Fibroblast of skin of left biceps (primary cell): ENCODE measurements at regions not wholly inside any gene's neighbourhood (a gene's known extent, or its start where the extent isn't known, plus 50 kb on each side); places are given as distances from the start of the nearest gene placed in this dataset.
"Not testable (repeated sequence)": the region's sequence is repeated elsewhere in the genome, so short reads cannot be mapped to it uniquely, and the experiment has no call there.

Source experiments
- DNase-seq, 2 experiments: peaks; one replicate each; pipeline ENCODE4 v3.0.0-alpha.2; 2013; ENCODE audit warnings: low read depth in 2 of 2

DNA sequence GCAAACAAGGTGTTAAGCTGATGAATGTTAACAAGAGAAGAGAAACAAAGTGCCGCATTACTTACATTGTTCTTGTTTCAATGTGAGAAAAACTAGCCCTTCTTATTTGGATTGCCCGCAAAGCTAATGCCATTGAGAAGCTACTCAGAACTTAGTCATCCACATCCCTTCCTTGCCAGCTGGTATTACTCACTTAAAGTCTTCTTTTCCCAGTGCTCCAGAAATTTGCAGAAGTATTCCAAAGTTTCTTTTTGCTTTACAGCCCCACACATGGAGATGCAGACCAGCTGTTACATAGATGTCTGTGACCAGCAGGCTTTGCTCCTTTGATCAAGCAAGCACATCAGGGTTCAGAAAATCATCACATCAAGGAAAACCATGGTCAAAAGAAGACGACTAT, 529.0 kb downstream of the TBC1D32 start:
- no peak for DNase-seq

GRCh38 chr6:120804612-120805011, 529.7 kb downstream of the TBC1D32 start:
- DNase-seq: no peak

DNA sequence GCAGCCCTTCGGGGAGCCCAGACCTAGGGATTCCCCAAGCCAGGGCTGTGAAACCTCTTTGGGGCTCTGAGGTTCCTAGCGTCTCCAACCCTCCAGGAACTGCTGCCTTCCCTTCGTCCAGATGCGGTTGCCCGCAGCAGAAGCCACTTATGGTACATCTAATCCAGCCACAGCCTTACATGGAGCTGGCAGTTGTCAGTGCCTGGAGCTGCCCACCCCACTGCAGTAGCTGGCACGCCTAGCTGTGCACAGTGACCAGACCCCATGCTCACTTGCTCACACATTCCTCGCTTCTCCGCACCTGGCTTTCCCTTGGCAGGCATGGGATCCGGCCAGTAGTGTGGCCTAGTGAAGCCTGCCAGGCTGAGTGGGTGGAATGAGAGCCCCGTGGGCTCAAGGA, 547.6 kb downstream of the TBC1D32 start:
- no peak for DNase-seq

DNA sequence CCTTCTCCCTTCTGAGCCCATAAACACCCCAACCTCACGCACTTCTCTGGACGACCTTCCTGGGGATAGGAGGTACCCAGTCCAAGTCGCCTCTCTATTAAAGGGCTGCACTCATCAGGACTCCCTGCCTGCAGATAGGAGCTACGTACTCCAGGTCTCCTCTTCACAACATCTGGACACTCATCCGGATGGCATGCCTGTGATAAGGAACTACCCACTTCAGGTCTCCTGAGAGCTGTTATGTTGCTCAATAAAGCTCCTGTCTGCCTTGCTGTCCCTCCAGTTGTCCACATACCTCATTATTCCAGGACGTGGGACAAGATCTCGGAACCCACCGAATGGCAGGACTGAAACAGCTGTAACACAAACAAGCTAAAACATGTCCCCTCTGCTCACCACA, 548.0 kb downstream of the TBC1D32 start:
- DNase-seq: no peak

DNA sequence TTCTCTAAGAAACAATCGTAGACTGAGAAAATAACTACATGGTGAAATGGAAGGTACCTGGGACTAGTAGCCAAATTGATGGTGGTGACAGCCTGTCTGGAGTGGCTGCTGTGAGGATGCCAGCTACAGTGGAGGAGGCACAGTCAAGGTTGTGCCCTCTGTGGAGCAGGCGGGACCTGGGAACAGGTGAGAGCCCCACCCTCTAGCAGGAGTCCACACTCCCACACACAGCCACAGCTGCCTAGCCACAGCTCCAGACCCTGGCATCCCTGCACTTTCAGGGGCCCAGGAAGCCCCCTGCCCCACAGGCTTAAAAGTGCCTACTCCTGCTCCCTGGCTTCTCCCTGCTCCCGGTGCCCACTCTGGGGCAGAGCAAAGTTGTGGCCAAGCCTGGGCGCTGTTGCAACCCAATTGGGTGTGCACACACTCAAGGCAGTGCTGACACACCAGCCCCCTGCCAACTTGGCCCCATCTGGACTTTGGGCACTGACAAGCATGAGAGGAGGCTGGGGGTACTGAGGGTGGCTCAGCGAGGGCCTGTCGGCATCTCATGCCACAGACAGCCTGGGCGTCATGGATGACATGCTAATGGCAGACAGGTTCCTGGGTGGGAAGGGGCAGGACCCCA, 548.7 kb downstream of the TBC1D32 start:
- no peak for DNase-seq

DNA sequence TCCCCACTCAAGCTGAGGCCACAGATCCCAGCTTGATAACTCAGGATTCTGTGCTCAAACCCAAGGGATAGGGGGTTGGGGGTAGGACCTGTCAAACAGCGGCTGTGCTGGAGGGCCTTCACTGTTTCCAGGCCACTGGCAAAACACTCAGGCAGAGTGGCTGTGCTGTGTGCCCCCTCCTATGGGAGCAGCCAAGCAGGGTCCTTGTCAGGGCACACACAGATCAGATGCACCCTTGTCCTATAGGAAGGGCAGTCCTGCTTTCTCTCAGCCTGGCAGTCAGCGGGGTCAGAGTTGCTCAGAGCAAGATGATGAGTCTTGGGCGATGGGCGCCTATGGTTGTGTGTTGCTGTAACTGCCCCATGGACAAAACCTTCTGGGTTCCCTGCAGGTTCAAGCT, 554.8 kb downstream of the TBC1D32 start:
- no peak for DNase-seq

GRCh38 chr6:120775698-120776097, 558.6 kb downstream of the TBC1D32 start:
- DNase-seq: no peak

DNA sequence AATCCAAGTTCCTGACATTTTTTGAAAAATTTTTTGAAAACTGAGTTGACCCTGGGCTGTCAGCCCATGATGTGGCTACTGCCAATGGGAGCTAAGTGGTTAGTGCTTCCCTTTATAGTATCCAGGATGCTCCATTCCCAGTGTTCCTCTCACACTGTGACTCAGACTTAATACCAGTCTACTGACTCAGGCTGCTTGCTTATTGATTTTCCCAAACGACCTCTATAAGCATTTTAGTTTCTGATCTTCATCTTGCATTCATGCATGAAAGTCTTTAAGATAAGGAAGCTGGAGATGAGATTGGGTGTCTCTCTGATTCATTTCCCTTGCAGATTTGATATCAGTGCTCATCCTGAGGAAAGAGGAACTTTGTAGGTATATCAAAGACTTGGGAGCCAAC, 560.0 kb downstream of the TBC1D32 start:
- DNase-seq: peak; percentile 4 to 9

DNA sequence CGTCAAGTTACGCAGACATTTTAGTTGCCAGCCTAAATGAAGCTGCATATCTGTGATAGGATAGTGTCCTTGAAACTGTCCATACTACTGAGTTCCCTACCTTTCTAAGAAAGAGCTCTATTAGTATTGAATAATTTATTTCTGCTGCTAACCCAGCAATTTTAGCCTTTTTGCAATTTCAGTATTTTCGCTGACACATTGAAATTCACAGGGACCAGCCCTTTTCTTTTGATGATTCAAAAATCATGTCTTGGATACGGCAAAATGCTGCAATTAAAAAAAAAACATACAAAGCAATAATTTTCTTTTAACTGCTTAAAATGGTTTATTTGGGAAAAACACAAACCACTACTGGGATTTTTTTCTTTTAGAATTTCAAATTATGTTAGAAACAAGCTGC, 563.3 kb downstream of the TBC1D32 start:
- no peak for DNase-seq

DNA sequence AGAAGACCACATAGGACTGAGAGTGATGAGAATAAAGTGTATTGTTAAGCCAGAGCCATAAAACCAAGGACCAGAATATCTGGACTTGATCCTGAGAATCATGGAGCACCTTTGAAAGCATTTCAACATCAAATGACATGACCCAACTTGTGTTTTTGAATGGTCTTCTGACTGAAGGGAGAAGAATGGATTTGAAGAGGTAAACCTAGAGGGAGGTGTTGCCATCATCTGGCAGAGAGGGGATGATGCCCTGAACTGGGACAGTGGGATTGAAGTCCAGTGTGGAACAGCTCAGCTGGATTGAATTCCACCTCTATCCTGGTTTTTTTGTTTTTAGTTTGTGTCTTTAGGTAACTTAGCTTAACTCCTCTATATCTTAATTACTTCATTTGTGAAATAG, 570.0 kb downstream of the TBC1D32 start:
- no peak for DNase-seq

DNA sequence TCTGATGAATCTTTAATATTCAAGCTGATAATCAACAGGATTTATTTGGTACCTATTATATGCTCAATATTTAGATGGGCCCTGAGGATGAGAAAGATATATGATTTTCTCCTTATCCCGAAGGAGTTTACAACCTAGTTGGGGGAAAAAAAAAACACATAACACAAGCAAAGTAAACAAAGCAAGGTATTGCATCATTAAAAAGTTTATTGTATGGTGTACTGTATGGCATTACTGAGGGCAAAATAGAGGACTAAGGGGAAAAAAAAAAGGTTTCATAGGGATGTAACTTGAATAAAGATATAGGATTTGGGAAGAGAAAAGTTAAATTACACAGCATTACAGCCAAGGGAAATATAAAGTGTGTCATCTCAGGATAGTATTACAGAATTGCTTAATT, 574.7 kb downstream of the TBC1D32 start:
- no peak for DNase-seq

- not testable (repeated sequence) for DNase-seq
Observed at GRCh38 chr6:120748574-120748973, 585.7 kb downstream of the TBC1D32 start.

DNA sequence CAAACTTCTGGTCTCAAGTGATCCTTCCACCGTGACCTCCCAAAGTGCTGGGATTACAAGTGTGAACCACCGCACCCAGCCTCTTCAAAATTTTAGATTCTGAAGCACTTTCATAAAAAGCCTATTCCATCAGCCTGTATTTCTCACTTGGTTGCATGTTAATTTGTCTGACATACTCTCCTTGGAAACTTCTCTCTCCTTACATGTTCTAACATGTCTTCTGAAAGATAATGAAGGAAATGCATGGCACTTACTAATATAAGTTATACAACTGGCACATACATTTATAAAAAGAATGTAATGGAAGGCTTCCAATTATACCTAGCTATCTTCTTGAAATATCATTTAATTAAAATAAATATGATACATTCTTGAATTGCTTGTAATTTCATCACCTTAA, 597.5 kb downstream of the TBC1D32 start:
- no peak for DNase-seq

GRCh38 chr6:120735641-120736040, 598.6 kb downstream of the TBC1D32 start:
- no peak for DNase-seq

GRCh38 chr6:120711255-120711654, 623.0 kb downstream of the TBC1D32 start:
- DNase-seq: no peak

DNA sequence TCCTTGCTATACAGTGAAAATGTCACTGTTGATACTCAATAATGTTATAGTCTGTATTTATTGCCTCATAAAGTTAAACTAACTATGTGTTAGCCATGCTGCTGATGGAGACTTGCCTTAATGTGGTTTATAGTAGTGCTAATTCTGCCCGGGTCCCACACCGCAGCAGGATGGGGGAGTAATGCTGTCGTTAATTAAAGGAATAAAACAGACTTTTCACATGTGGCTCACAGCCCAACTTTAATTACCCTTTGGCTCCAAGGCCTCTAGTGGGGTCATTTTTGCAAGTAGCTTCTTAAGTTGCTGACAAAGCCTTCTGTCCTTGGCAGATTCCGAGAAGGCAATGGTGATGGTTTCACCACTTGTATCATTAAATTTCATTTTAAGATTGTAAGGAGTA, 634.3 kb downstream of the TBC1D32 start:
- no peak for DNase-seq

DNA sequence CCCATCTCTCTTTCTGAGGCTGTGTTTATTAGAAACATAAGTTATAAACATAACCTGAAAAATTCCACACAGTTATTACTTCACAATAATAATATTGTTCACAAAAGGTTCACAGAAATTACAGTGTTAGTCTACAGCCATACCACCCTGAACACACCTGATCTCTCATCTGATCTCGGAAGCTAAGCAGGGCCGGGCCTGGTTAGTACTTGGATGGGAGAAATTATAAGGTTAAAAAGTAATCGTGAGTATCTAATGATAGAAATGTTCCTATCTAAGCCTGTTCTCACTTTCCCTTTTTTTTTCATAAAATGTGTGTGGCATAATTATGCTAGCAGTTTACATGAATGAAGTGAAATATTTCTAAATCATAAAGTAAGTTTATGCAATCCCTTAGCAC, 647.8 kb downstream of the TBC1D32 start:
- DNase-seq: no peak

- DNase-seq: no peak
Observed at GRCh38 chr6:120682145-120682544, 652.1 kb downstream of the TBC1D32 start.

DNA sequence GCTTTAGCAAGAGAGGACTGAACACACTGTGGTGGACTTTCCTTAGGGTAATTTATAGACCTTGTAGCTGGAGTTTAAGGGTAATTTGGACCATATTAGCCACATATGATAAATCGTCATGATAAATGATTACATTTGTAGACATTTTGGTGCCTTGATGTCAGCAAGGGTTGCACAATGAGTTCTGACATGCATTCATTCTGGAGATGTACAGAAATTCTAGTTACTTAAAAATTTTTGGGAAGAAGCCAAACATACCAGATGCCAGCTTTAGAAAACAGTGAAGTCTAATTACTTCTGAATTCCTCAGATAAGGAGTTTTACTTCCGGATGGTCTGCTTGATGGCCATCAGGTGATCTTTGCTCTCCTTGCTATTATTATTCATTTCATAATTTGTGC, 653.1 kb downstream of the TBC1D32 start:
- no peak for DNase-seq

DNA sequence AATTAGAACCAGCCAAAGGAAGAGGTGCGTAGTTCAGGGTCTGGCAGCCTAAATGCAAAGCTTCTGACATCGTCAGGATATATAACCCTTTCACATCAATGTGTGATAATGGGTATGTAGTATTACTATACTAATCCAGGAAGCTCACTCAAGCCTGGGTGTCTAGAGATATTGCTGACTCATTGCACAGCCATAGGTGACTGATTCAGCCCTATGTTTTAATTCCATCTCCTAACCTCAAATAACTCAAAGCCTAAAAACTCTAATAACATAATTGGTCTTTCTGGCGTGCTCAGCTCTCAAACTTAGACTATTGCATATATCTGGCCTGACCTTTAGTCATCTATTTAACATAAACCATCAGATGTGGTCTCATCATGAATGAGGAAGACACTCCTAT, 658.4 kb downstream of the TBC1D32 start:
- no peak for DNase-seq

- no peak for DNase-seq
Observed at GRCh38 chr6:120671519-120671918, 662.8 kb downstream of the TBC1D32 start.

- no peak for DNase-seq
Observed at GRCh38 chr6:120652506-120652905, 681.8 kb downstream of the TBC1D32 start.

DNA sequence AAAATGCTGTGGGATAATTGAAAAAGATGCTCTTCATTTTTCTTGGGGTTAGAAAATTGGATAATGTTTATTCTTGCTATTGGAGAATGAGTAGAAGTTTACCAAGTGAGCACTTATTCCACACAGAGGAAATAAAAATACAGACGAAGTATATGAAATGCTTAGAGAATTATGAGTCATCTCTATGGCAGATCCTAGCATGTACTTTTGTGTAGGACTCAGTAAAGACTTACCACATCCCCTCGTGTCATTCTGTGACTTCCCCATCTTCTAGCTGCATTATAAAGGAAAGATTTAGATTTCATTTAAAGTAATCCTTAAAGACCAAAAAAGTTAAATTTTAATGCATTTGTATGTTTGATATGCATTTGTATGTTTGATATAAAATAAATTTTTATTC, 685.6 kb downstream of the TBC1D32 start:
- no peak for DNase-seq

DNA sequence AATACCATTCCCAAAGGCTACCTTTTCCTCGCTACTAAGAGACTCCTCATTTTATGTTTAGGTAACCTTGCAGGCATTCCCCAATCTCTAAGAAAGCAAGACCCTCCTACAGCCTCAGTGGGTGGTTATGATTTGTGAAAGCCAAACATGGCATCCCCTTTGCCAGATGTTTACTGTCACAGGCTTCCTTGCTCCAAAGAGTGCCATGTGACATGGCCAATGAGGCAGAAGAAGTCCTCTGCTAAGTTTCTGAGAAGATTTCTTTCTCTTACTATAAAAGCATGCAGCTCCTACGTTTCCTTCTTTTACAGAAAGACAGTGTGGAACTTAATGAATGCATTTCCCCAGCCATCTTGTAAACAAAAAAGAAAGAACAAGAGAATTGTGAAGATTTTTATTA, 688.2 kb downstream of the TBC1D32 start:
- no peak for DNase-seq

- no peak for DNase-seq
Observed at GRCh38 chr6:120632975-120633374, 701.3 kb downstream of the TBC1D32 start.
